ENCODE measurements at regions not wholly inside any gene's neighbourhood (a gene's known extent, or its start where the extent isn't known, plus 50 kb on each side); places are given as distances from the start of the nearest gene placed in this dataset.
"Not testable (repeated sequence)": the region's sequence is repeated elsewhere in the genome, so short reads cannot be mapped to it uniquely, and the experiment has no call there.

DNA sequence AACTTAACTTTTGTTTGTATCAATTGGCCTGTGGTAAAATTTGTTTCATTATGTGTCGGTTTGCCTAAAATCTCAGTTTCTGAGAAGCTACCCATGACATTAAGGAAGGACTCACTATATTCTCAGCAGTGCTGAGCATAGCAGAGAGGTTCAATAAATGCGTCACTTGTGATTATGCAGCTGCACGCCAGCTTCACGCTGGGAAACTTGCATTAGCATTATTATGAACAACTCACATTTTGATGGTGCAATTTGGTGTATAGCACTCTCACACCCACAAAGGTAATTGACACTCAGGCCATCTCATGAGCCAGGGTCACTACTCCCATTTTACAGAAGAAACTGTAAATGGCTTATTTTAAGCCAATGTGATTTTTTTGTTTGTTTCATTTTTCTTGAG, 80.6 kb upstream of the SALL1 start:
- H3K4me1 ChIP-seq (ENCODE audit: insufficient read depth, low read length): no peaks in the 10 kb centered on the region
- no peaks in the 10 kb centered on the region for H3K36me3 ChIP-seq (ENCODE audit: insufficient read depth, low read length)
- no peaks in the 10 kb centered on the region for H3K27me3 ChIP-seq (ENCODE audit: insufficient read depth, low read length)
- no peak overlapping the region for H3K4me3 ChIP-seq (ENCODE audit: low read length)
- H2AFZ ChIP-seq (ENCODE audit: low read depth, low read length): no peak overlapping the region
- no peaks in the 10 kb centered on the region for H3K9me3 ChIP-seq (ENCODE audit: low read length)

DNA sequence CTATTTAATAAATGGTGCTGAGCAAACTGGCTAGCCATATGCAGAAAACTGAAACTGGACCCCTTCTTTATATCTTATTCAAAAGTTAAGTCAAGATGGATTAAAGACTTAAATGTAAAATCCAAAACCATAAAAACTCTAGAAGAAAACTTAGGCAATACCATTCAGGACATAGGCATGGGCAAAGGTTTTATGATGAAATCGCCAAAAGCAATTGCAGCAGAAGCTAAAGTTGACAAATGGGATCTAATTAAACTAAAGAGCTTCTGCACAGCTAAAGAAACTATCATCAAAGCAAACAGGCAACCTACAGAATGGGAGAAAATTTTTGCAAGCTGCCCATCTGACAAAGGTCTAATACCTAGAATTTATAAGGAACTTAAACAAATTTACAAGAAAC, 79.0 kb upstream of the SALL1 start:
- H3K4me3 ChIP-seq (ENCODE audit: low read length); H3K27me3 ChIP-seq (ENCODE audit: insufficient read depth, low read length); H3K4me1 ChIP-seq (ENCODE audit: insufficient read depth, low read length); H2AFZ ChIP-seq (ENCODE audit: low read depth, low read length); H3K9me3 ChIP-seq (ENCODE audit: low read length); H3K36me3 ChIP-seq (ENCODE audit: insufficient read depth, low read length): not testable (repeated sequence)

GRCh38 chr16:51228097-51228659, 77.1 kb upstream of the SALL1 start:
- H3K36me3 ChIP-seq (ENCODE audit: insufficient read depth, low read length): no peaks in the 10 kb centered on the region
- H3K4me1 ChIP-seq (ENCODE audit: insufficient read depth, low read length): no peaks in the 10 kb centered on the region
- no peak overlapping the region for H3K4me3 ChIP-seq (ENCODE audit: low read length)
- no peaks in the 10 kb centered on the region for H3K27me3 ChIP-seq (ENCODE audit: insufficient read depth, low read length)
- peaks cover 2% of the 10 kb centered on the region for H3K9me3 ChIP-seq (ENCODE audit: low read length)
- no peak overlapping the region for H2AFZ ChIP-seq (ENCODE audit: low read depth, low read length)

DNA sequence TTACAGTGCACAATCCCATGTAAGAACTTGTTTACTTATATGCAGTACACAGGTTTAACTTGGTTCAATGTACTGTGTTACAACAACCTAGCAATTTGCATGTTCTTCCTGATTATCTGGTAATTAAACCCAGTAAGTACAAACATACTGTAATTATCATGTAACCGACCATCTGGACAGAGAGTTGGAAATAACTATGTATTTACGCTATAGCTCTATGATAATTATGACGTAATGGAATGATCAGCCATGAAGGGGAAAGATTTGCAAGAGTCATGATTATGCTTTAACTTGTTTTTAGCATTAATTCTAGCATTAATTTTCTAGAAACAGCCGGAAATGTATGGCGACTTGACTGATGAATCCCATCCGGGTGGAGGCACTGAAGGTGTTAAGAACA, 74.8 kb upstream of the SALL1 start:
- no peak overlapping the region for H3K4me3 ChIP-seq (ENCODE audit: low read length)
- no peaks in the 10 kb centered on the region for H3K36me3 ChIP-seq (ENCODE audit: insufficient read depth, low read length)
- H2AFZ ChIP-seq (ENCODE audit: low read depth, low read length): no peak overlapping the region
- peaks cover 2% of the 10 kb centered on the region for H3K9me3 ChIP-seq (ENCODE audit: low read length)
- no peaks in the 10 kb centered on the region for H3K27me3 ChIP-seq (ENCODE audit: insufficient read depth, low read length)
- no peaks in the 10 kb centered on the region for H3K4me1 ChIP-seq (ENCODE audit: insufficient read depth, low read length)

DNA sequence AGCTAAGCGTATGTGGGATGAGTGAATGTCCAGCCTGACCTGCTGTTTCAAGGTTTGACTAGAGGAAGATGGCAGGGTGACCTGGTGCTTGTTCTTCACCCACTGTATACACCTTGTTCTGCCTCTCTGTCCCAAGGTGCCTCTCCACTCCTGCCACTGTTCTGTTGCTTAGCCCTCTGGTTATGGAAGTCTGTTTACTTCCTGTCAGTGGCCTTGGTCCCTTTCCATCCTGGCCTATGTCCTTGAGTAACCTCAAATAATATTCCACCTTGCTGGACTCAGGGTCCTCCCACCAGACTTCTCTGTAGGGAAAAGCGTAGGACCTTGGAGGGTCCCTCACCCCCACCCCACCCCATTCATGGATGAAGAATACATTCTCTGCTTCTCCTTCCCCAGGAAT, 73.2 kb upstream of the SALL1 start:
- no peak overlapping the region for H2AFZ ChIP-seq (ENCODE audit: low read depth, low read length)

GRCh38 chr16:51222016-51222415, 70.9 kb upstream of the SALL1 start:
- no peaks in the 10 kb centered on the region for H3K4me1 ChIP-seq (ENCODE audit: insufficient read depth, low read length)
- no peak overlapping the region for H2AFZ ChIP-seq (ENCODE audit: low read depth, low read length)
- no peaks in the 10 kb centered on the region for H3K36me3 ChIP-seq (ENCODE audit: insufficient read depth, low read length)
- H3K4me3 ChIP-seq (ENCODE audit: low read length): no peak overlapping the region
- no peaks in the 10 kb centered on the region for H3K27me3 ChIP-seq (ENCODE audit: insufficient read depth, low read length)
- H3K9me3 ChIP-seq (ENCODE audit: low read length): peaks cover 4% of the 10 kb centered on the region

More for the DNA sequence above, 73.2 kb upstream of the SALL1 start:
- H3K36me3 ChIP-seq (ENCODE audit: insufficient read depth, low read length): no peaks in the 10 kb centered on the region
- H3K9me3 ChIP-seq (ENCODE audit: low read length): peaks cover 2% of the 10 kb centered on the region
- H3K27me3 ChIP-seq (ENCODE audit: insufficient read depth, low read length): no peaks in the 10 kb centered on the region
- no peaks in the 10 kb centered on the region for H3K4me1 ChIP-seq (ENCODE audit: insufficient read depth, low read length)
- H3K4me3 ChIP-seq (ENCODE audit: low read length): no peak overlapping the region

- Histone ChIP-seq H3K27me3 (ENCODE audit: insufficient read depth, low read length) (no peaks in the 10 kb centered on the region), H3K36me3 (ENCODE audit: insufficient read depth, low read length) (no peaks in the 10 kb centered on the region), H3K4me1 (ENCODE audit: insufficient read depth, low read length) (peaks cover 4% of the 10 kb centered on the region), H3K4me3 (ENCODE audit: low read length) (no peak overlapping the region), H2AFZ (ENCODE audit: low read depth, low read length) (no peak overlapping the region), H3K9me3 (ENCODE audit: low read length) (no peaks in the 10 kb centered on the region)
Measured at GRCh38 chr16:51211148-51211547, 60.1 kb upstream of the SALL1 start.

DNA sequence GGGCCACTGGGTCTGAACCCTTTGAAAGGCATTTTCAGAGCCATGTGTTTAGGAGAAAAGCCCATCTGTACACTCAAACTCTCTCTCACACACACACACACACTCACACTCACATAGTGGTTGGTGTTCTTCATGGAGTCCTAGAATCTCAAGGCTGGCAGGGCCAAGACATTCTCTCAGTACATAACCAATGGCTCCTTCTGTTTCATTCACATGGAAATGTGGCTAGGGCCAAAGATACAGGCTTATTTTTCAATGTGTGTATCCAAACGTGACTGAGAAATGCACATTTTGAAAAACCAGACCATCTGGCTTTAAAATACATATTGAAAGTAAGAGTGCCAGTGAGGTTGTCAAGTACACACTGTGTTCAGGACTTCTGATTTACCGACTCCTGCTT, 59.0 kb upstream of the SALL1 start:
- Histone ChIP-seq H2AFZ (ENCODE audit: low read depth, low read length) (no peak overlapping the region), H3K36me3 (ENCODE audit: insufficient read depth, low read length) (no peaks in the 10 kb centered on the region), H3K27me3 (ENCODE audit: insufficient read depth, low read length) (no peaks in the 10 kb centered on the region), H3K9me3 (ENCODE audit: low read length) (no peaks in the 10 kb centered on the region), H3K4me3 (ENCODE audit: low read length) (no peak overlapping the region), H3K4me1 (ENCODE audit: insufficient read depth, low read length) (peaks cover 4% of the 10 kb centered on the region)

- Histone ChIP-seq H3K4me1 (ENCODE audit: insufficient read depth, low read length) (peaks cover 4% of the 10 kb centered on the region), H3K36me3 (ENCODE audit: insufficient read depth, low read length) (no peaks in the 10 kb centered on the region), H3K27me3 (ENCODE audit: insufficient read depth, low read length) (no peaks in the 10 kb centered on the region), H2AFZ (ENCODE audit: low read depth, low read length) (no peak overlapping the region), H3K9me3 (ENCODE audit: low read length) (peaks cover 6% of the 10 kb centered on the region), H3K4me3 (ENCODE audit: low read length) (no peak overlapping the region)
Measured at GRCh38 chr16:51201604-51202003, 50.5 kb upstream of the SALL1 start.

All from neuron (in vitro differentiated cells).